Type B pancreatic cell (in vitro differentiated cells): ENCODE measurements at regions not wholly inside any gene's neighbourhood (a gene's known extent, or its start where the extent isn't known, plus 50 kb on each side); places are given as distances from the start of the nearest gene placed in this dataset.
A peak's percentile ranks its signal among the peaks of the same experiment; 100 is the strongest.

Source experiments
- DNase-seq: peaks from one replicate; pipeline ENCODE4 v3.0.0; 2021; ENCODE audit warnings: mixed read lengths; ENCODE audit not compliant: unreplicated experiment; ENCODE audit errors: extremely low spot score
- H3K27ac Mint-ChIP-seq: 2 replicates; pipeline ENCODE4 v1.8.0; 2021; ENCODE audit warnings: mild to moderate bottlenecking, mixed read lengths
- H3K27me3 Mint-ChIP-seq: 2 replicates; pipeline ENCODE4 v1.8.0; 2021; ENCODE audit warnings: mixed read lengths
- H3K36me3 Mint-ChIP-seq: 2 replicates; pipeline ENCODE4 v1.8.0; 2021; ENCODE audit warnings: mixed read lengths
- H3K4me1 Mint-ChIP-seq: one replicate; pipeline ENCODE4 v1.8.0; 2021; ENCODE audit warnings: mixed read lengths; ENCODE audit not compliant: unreplicated experiment
- H3K4me3 Mint-ChIP-seq: 2 replicates; pipeline ENCODE4 v1.8.0; 2021; ENCODE audit warnings: mild to moderate bottlenecking, mixed read lengths
- H3K9me3 Mint-ChIP-seq: 2 replicates; pipeline ENCODE4 v1.8.0; 2021; ENCODE audit warnings: mixed read lengths
- CTCF ChIP-seq: fragments of 200-600 bp; sonication (generic); conservative IDR thresholded peaks from 2 replicates; pipeline ENCODE4 v1.5.0; 2021; ENCODE audit warnings: antibody characterized with exemption, mild to moderate bottlenecking

GRCh38 chr13:111460548-111461444 lies 140.4 kb downstream of the TEX29 start:
- Mint-ChIP-seq H3K27ac (no peak overlapping the region), H3K4me1 (no peaks in the 10 kb centered on the region), H3K27me3 (peaks cover 53% of the 10 kb centered on the region), H3K4me3 (no peak overlapping the region), H3K36me3 (no peaks in the 10 kb centered on the region), H3K9me3 (no peaks in the 10 kb centered on the region)
- DNase-seq = peak; percentile 70
- TF ChIP-seq CTCF = peak; percentile 69

GRCh38 chr13:111461445-111462149 lies 141.2 kb downstream of the TEX29 start:
- Mint-ChIP-seq H3K4me1 (no peaks in the 10 kb centered on the region), H3K27ac (no peak overlapping the region), H3K4me3 (no peak overlapping the region), H3K36me3 (no peaks in the 10 kb centered on the region), H3K9me3 (no peaks in the 10 kb centered on the region), H3K27me3 (peaks cover 60% of the 10 kb centered on the region)
- no peak for TF ChIP-seq CTCF
- no peak for DNase-seq

- peaks cover 64% of the 10 kb centered on the region for H3K27me3 Mint-ChIP-seq
Measured at GRCh38 chr13:111462221-111462764, 141.9 kb downstream of the TEX29 start.

GRCh38 chr13:111462944-111463343 lies 142.5 kb downstream of the TEX29 start:
- no peaks in the 10 kb centered on the region for H3K4me1 Mint-ChIP-seq
- H3K4me3 Mint-ChIP-seq = no peak overlapping the region
- no peak for TF ChIP-seq CTCF
- DNase-seq = no peak
- H3K9me3 Mint-ChIP-seq = no peaks in the 10 kb centered on the region
- H3K27me3 Mint-ChIP-seq = peaks cover 62% of the 10 kb centered on the region
- H3K36me3 Mint-ChIP-seq = no peaks in the 10 kb centered on the region
- no peak overlapping the region for H3K27ac Mint-ChIP-seq

More at GRCh38 chr13:111462221-111462764, 141.9 kb downstream of the TEX29 start:
- DNase-seq = no peak
- no peak for TF ChIP-seq CTCF
- H3K4me1 Mint-ChIP-seq = no peaks in the 10 kb centered on the region
- H3K9me3 Mint-ChIP-seq = no peaks in the 10 kb centered on the region
- H3K27ac Mint-ChIP-seq = no peak overlapping the region
- no peaks in the 10 kb centered on the region for H3K36me3 Mint-ChIP-seq
- H3K4me3 Mint-ChIP-seq = no peak overlapping the region

- Mint-ChIP-seq H3K4me1 (no peaks in the 10 kb centered on the region), H3K27ac (no peak overlapping the region), H3K27me3 (peaks cover 49% of the 10 kb centered on the region), H3K36me3 (no peaks in the 10 kb centered on the region), H3K9me3 (no peaks in the 10 kb centered on the region), H3K4me3 (no peak overlapping the region)
- DNase-seq = no peak
- TF ChIP-seq CTCF = no peak
Measured at GRCh38 chr13:111467111-111467890, 146.9 kb downstream of the TEX29 start.
